ENCODE measurements at regions not wholly inside any gene's neighbourhood (a gene's known extent, or its start where the extent isn't known, plus 50 kb on each side); places are given as distances from the start of the nearest gene placed in this dataset.

GRCh38 chr4:162988530-162988929 is 178.2 kb downstream of the NAF1 start:
- no peak for TF ChIP-seq CTCF (conservative IDR thresholded peaks at IDR 0.05; ENCODE audit: low read depth in 2 of 2)
- TF ChIP-seq REST (IDR thresholded peaks at IDR 0.05; ENCODE audit: unreplicated experiment), result no peak
- TF ChIP-seq EZH2 (IDR thresholded peaks at IDR 0.05; ENCODE audit: low read depth, unreplicated experiment), result no peak
- TF ChIP-seq EZH2phosphoT487 (IDR thresholded peaks at IDR 0.05; ENCODE audit: unreplicated experiment), result no peak
- no peak for TF ChIP-seq POLR2AphosphoS5 (IDR thresholded peaks at IDR 0.05; ENCODE audit: low read depth)
- no peak for TF ChIP-seq CREB1 (CRISPR knock-in tag; IDR thresholded peaks at IDR 0.05; ENCODE audit: low read depth)
- TF ChIP-seq NANOG (IDR thresholded peaks at IDR 0.05; ENCODE audit: borderline replicate concordance), result no peak
- TF ChIP-seq ZNF114 (CRISPR knock-in tag; IDR thresholded peaks at IDR 0.05), result no peak
- TF ChIP-seq ETS1 (IDR thresholded peaks at IDR 0.05), result no peak
- TF ChIP-seq STAT1 (IDR thresholded peaks at IDR 0.05; ENCODE audit: unreplicated experiment), result no peak
- TF ChIP-seq JUNB (IDR thresholded peaks at IDR 0.05; ENCODE audit: unreplicated experiment), result no peak
- TF ChIP-seq ZNF331 (CRISPR knock-in tag; IDR thresholded peaks at IDR 0.05; ENCODE audit: low read depth), result no peak
- no peak for TF ChIP-seq ZNF462 (CRISPR knock-in tag; IDR thresholded peaks at IDR 0.05)
